Heart left ventricle (tissue), 16 donors: ENCODE measurements at regions not wholly inside any gene's neighbourhood (a gene's known extent, or its start where the extent isn't known, plus 50 kb on each side); places are given as distances from the start of the nearest gene placed in this dataset.

Source experiments
- ATAC-seq, 4 donors: fragments of 200-7000 bp; cut with Tn5 transposase; one replicate each; pipeline ENCODE4 v1.9.1; 2020 to 2022; ENCODE audit warnings: moderate library complexity in 4 of 4, mild to moderate bottlenecking in 3 of 4, moderate number of reproducible peaks in 1 of 4
- DNase-seq, 5 donors: peaks; one replicate each; pipeline ENCODE4 v3.0.0-alpha.2; 2020
- H3K27ac ChIP-seq, 12 donors: fragments of 200-600 bp; sonication (generic) in 4 of 12; one replicate each; pipeline versions ENCODE4 v1.5.0 to v1.8.0; 2016 to 2022; ENCODE audit warnings: mild to moderate bottlenecking in 2 of 12
- H3K27me3 ChIP-seq, 9 donors: fragments of 200-600 bp; sonication (generic) in 2 of 9; one replicate each; pipeline versions ENCODE4 v1.5.1 to v1.8.0; 2016 to 2022; ENCODE audit warnings: mild to moderate bottlenecking in 3 of 9
- H3K36me3 ChIP-seq, 9 donors: fragments of 200-600 bp; sonication (generic) in 2 of 9; one replicate each; pipeline versions ENCODE4 v1.5.0 to v1.8.0; 2018 to 2022; ENCODE audit warnings: mild to moderate bottlenecking in 2 of 9
- H3K4me1 ChIP-seq, 12 donors: fragments of 200-600 bp; sonication (generic) in 4 of 12; one replicate each; pipeline versions ENCODE4 v1.5.0 to v1.8.0; 2016 to 2022; ENCODE audit warnings: mild to moderate bottlenecking in 3 of 12
- H3K4me3 ChIP-seq, 12 donors: fragments of 200-600 bp; sonication (generic) in 4 of 12; one replicate each; pipeline versions ENCODE4 v1.5.0 to v1.8.0; 2017 to 2022; ENCODE audit warnings: mild to moderate bottlenecking in 9 of 12, moderate library complexity in 4 of 12
- H3K9me3 ChIP-seq, 12 donors: fragments of 200-600 bp; sonication (generic) in 4 of 12; one replicate each; pipeline versions ENCODE4 v1.5.0 to v1.8.0; 2016 to 2022; ENCODE audit warnings: mild to moderate bottlenecking in 1 of 12
- POLR2A ChIP-seq, 2 donors: fragments of 450-650 bp; IDR thresholded peaks; one replicate each; pipeline ENCODE4 v1.6.1; 2017; ENCODE audit warnings: antibody characterized with exemption in 2 of 2, mild to moderate bottlenecking in 2 of 2, moderate library complexity in 2 of 2
- WGBS, 4 donors: extraction: QIAGEN DNeasy Blood & Tissue Kit in 2 of 4; methylation state at CpG; one replicate each; pipeline versions ENCODE4 v1.1.5 to v1.1.7; 2013 to 2018; 5-methylcytosine and 5-hydroxymethylcytosine counted together
- intact Hi-C, 10 donors: fragments of 100-400 bp; cut with DNase I; formaldehyde crosslinking; loops; one replicate each; pipeline versions ENCODE4 v1.11.1 to v1.14.2; 2022
- TF ChIP-seq, protein P1 (sequence below), 12 donors: fragments of 200-600 bp; sonication (generic) in 4 of 12; IDR thresholded peaks; one replicate each; pipeline versions ENCODE4 v1.5.0 to v1.8.0; 2018 to 2022; ENCODE audit warnings: antibody characterized with exemption in 12 of 12, mild to moderate bottlenecking in 5 of 12
- donor health status: ischemic (EF 13 %, LVEDD 7.1; RV severe dilation, severe dysfunction).
- donor health status: healthy with polysubstance abuse.
- donor health status: DM: no; HTN: yes; CAD: no.
- donor health status: DM: no; HTN: no; CAD: no.
- donor health status: ischemic (EF 25% LVEDD 6.9; RV normal size, moderate dysfunction).
- donor health status: ischemic (EF 25% LVEDD 5.7; RV mildly dilated, moderate dysfunction).
- donor health status: healthy.
- donor health status: DM: yes; HTN: yes; CAD: no.
- donor health status: ischemic (EF 35%, LVEDD 5.7; RV mildly dilated, moderate dysfunction).
- donor health status: nonischemic (EF 11% LVEDD 7.7; RV severe dilation, severe dysfunction).
- donor health status: DM: yes; HTN: yes; CAD: no.
- donor health status: PGD.
- donor health status: ischemic (EF 29% LVEDD 5.4; RV normal size, mild dysfunction).
- donor health status: nonischemic (EF 23%, LVEDD 6.1; RV moderate dilation, normal function).

DNA sequence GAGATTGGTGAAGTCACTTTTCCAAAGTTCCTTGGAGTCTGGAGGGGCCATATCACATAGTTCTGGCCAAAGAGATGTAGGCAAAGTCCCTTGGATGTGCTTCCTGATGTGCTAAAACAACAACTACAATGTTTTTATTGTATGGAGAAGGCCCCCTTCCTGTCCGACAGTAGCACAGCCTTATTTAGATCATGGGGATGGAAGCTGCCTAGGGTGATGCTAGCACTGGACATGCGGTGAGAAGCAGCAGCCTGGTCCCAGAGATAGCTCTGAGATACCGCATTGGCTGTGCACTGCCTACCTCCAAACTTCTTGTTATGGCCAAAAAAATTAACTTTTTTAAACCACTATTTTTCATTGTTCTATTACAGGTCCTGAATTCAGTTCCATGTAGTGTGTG lies 137.6 kb downstream of the AQP9 start:
- H3K27me3 ChIP-seq = no peaks in the 10 kb centered on the region
- no peak for TF ChIP-seq POLR2A (IDR thresholded peaks at IDR 0.05)
- TF ChIP-seq, protein P1, sequence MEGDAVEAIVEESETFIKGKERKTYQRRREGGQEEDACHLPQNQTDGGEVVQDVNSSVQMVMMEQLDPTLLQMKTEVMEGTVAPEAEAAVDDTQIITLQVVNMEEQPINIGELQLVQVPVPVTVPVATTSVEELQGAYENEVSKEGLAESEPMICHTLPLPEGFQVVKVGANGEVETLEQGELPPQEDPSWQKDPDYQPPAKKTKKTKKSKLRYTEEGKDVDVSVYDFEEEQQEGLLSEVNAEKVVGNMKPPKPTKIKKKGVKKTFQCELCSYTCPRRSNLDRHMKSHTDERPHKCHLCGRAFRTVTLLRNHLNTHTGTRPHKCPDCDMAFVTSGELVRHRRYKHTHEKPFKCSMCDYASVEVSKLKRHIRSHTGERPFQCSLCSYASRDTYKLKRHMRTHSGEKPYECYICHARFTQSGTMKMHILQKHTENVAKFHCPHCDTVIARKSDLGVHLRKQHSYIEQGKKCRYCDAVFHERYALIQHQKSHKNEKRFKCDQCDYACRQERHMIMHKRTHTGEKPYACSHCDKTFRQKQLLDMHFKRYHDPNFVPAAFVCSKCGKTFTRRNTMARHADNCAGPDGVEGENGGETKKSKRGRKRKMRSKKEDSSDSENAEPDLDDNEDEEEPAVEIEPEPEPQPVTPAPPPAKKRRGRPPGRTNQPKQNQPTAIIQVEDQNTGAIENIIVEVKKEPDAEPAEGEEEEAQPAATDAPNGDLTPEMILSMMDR (IDR thresholded peaks at IDR 0.05) = no peak
- H3K27ac ChIP-seq = no peak overlapping the region
- H3K4me1 ChIP-seq = no peaks in the 10 kb centered on the region
- no peaks in the 10 kb centered on the region for H3K36me3 ChIP-seq
- intact Hi-C loops = loop anchor here in 5 of 10 donors (10.0 kb wide), 2 partner anchors 159 to 479 kb away; partner anchors contain the start of gene LIPC (in 4 of the 5)
- peaks cover 0 to 16% (median 5%) of the 10 kb centered on the region in 12 donors for H3K9me3 ChIP-seq
- ATAC-seq (no peak), DNase-seq (no peak)
- no peak overlapping the region for H3K4me3 ChIP-seq
- WGBS, 4 donors = 89 to 95% (median 94%) methylated on average over 3 of the region's 3 CpGs

DNA sequence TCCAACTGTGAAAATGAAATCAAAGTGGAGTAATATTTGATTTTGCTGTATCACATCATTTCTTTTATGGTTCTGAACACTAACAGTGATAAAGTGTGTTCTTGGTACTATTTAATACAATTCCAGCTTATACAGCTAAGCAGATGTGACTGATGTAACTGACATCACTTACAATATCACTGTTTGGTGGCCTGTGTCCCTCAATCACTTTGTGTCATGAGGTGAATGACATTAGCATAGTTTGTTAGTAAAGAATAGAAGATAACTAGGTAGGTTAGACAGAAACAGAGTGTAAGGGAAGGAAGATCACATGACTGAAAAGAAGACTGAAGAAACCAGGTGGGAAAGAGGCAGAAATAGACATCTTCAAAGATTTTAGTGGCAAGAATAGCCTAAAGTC lies 138.7 kb downstream of the AQP9 start:
- Histone ChIP-seq H3K27ac (no peak overlapping the region), H3K4me3 (no peak overlapping the region), H3K4me1 (peaks cover 0 to under 1% (median 0%) of the 10 kb centered on the region in 12 donors), H3K36me3 (no peaks in the 10 kb centered on the region), H3K9me3 (peaks cover 0 to 4% (median 0%) of the 10 kb centered on the region in 12 donors), H3K27me3 (no peaks in the 10 kb centered on the region)
- intact Hi-C loops = loop anchor here in 5 of 10 donors (10.0 kb wide), 2 partner anchors 158 to 478 kb away; partner anchors contain the start of gene LIPC (in 4 of the 5)
- no peak for DNase-seq
- no peak for TF ChIP-seq POLR2A (IDR thresholded peaks at IDR 0.05)
- TF ChIP-seq, protein P1 (IDR thresholded peaks at IDR 0.05) = no peak
- ATAC-seq = no peak

DNA sequence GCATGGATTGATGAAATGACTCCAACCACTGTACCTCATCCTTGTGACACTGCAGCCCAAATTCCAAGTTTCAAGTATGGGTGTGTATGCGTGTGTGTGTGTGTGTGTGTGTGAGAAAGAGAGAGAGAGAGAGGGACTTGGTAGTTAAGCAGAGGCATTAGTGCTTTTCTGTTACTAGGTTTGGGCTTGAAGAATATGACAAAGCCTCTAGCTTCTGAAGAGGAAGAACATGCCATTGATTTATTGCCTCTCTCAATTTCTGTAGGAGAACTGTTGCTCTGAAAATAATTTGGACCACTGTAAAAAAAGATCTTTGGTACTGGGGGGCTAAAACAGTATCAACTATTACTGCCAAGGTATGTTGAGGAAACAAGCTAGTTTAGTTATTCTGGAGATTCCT lies 139.2 kb downstream of the AQP9 start:
- intact Hi-C loops = loop anchor here in 5 of 10 donors (10.0 kb wide), 2 partner anchors 157 to 477 kb away; partner anchors contain the start of gene LIPC (in 4 of the 5)
- TF ChIP-seq, protein P1 (IDR thresholded peaks at IDR 0.05) = no peak
- no peak for TF ChIP-seq POLR2A (IDR thresholded peaks at IDR 0.05)
- peaks cover 0 to 5% (median 0%) of the 10 kb centered on the region in 12 donors for H3K4me1 ChIP-seq
- WGBS, 4 donors = 68 to 84% (median 80%) methylated on average over 1 of the region's 1 CpG
- no peak for ATAC-seq
- H3K27me3 ChIP-seq = no peaks in the 10 kb centered on the region
- no peak for DNase-seq
- no peaks in the 10 kb centered on the region for H3K36me3 ChIP-seq
- H3K9me3 ChIP-seq = peaks cover 0 to 2% (median 0%) of the 10 kb centered on the region in 12 donors
- H3K27ac ChIP-seq = no peak overlapping the region
- H3K4me3 ChIP-seq = no peak overlapping the region

DNA sequence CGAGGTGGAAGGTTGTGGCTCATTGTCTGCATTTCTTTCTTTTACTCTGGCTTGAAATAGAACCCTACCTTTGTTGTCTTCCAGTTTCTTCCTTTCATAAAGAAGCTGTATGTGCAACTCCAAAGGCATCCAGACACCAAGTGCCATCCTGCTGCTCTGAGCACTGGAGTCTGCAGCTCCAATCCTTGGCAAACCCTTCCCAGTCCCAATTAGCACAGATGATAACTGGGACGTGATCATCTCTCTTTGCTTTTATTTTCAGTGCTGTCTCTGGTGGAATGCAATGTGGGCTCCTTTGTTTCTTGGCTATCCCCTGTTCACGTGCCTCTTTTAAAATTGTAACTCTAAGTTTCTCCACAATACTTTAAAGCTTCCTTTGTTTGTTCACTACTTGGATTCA lies 140.9 kb downstream of the AQP9 start:
- peaks cover 0 to 6% (median 0%) of the 10 kb centered on the region in 12 donors for H3K4me1 ChIP-seq
- H3K27ac ChIP-seq = no peak overlapping the region
- intact Hi-C loops = loop anchor here in 5 of 10 donors (10.0 kb wide), 2 partner anchors 156 to 476 kb away; partner anchors contain the start of gene LIPC (in 4 of the 5)
- H3K27me3 ChIP-seq = no peaks in the 10 kb centered on the region
- no peak for TF ChIP-seq POLR2A (IDR thresholded peaks at IDR 0.05)
- TF ChIP-seq, protein P1 (IDR thresholded peaks at IDR 0.05) = no peak
- WGBS, 4 donors = 48 to 65% (median 58%) methylated on average over 3 of the region's 3 CpGs
- DNase-seq (no peak), ATAC-seq (no peak)
- H3K9me3 ChIP-seq = no peaks in the 10 kb centered on the region
- H3K4me3 ChIP-seq = peak overlapping the region in 1 of 12 donors; percentile 2
- no peaks in the 10 kb centered on the region for H3K36me3 ChIP-seq
